Heart left ventricle (tissue), 16 donors: ENCODE measurements at regions not wholly inside any gene's neighbourhood (a gene's known extent, or its start where the extent isn't known, plus 50 kb on each side); places are given as distances from the start of the nearest gene placed in this dataset.

ENCODE experiments used
- ATAC-seq, 4 donors: fragments of 200-7000 bp; cut with Tn5 transposase; one replicate each; pipeline ENCODE4 v1.9.1; 2020 to 2022; ENCODE audit warnings: moderate library complexity in 4 of 4, mild to moderate bottlenecking in 3 of 4, moderate number of reproducible peaks in 1 of 4
- DNase-seq, 5 donors: peaks; one replicate each; pipeline ENCODE4 v3.0.0-alpha.2; 2020
- H3K27ac ChIP-seq, 12 donors: fragments of 200-600 bp; sonication (generic) in 4 of 12; one replicate each; pipeline versions ENCODE4 v1.5.0 to v1.8.0; 2016 to 2022; ENCODE audit warnings: mild to moderate bottlenecking in 2 of 12
- H3K27me3 ChIP-seq, 9 donors: fragments of 200-600 bp; sonication (generic) in 2 of 9; one replicate each; pipeline versions ENCODE4 v1.5.1 to v1.8.0; 2016 to 2022; ENCODE audit warnings: mild to moderate bottlenecking in 3 of 9
- H3K36me3 ChIP-seq, 9 donors: fragments of 200-600 bp; sonication (generic) in 2 of 9; one replicate each; pipeline versions ENCODE4 v1.5.0 to v1.8.0; 2018 to 2022; ENCODE audit warnings: mild to moderate bottlenecking in 2 of 9
- H3K4me1 ChIP-seq, 12 donors: fragments of 200-600 bp; sonication (generic) in 4 of 12; one replicate each; pipeline versions ENCODE4 v1.5.0 to v1.8.0; 2016 to 2022; ENCODE audit warnings: mild to moderate bottlenecking in 3 of 12
- H3K4me3 ChIP-seq, 12 donors: fragments of 200-600 bp; sonication (generic) in 4 of 12; one replicate each; pipeline versions ENCODE4 v1.5.0 to v1.8.0; 2017 to 2022; ENCODE audit warnings: mild to moderate bottlenecking in 9 of 12, moderate library complexity in 4 of 12
- H3K9me3 ChIP-seq, 12 donors: fragments of 200-600 bp; sonication (generic) in 4 of 12; one replicate each; pipeline versions ENCODE4 v1.5.0 to v1.8.0; 2016 to 2022; ENCODE audit warnings: mild to moderate bottlenecking in 1 of 12
- CTCF ChIP-seq, 12 donors: fragments of 200-600 bp; sonication (generic) in 4 of 12; IDR thresholded peaks; one replicate each; pipeline versions ENCODE4 v1.5.0 to v1.8.0; 2018 to 2022; ENCODE audit warnings: antibody characterized with exemption in 12 of 12, mild to moderate bottlenecking in 5 of 12
- POLR2A ChIP-seq, 2 donors: fragments of 450-650 bp; IDR thresholded peaks; one replicate each; pipeline ENCODE4 v1.6.1; 2017; ENCODE audit warnings: antibody characterized with exemption in 2 of 2, mild to moderate bottlenecking in 2 of 2, moderate library complexity in 2 of 2
- WGBS, 4 donors: extraction: QIAGEN DNeasy Blood & Tissue Kit in 2 of 4; methylation state at CpG; one replicate each; pipeline versions ENCODE4 v1.1.5 to v1.1.7; 2013 to 2018; 5-methylcytosine and 5-hydroxymethylcytosine counted together
- intact Hi-C, 10 donors: fragments of 100-400 bp; cut with DNase I; formaldehyde crosslinking; loops; one replicate each; pipeline versions ENCODE4 v1.11.1 to v1.14.2; 2022
- donor health status: ischemic (EF 13 %, LVEDD 7.1; RV severe dilation, severe dysfunction).
- donor health status: healthy with polysubstance abuse.
- donor health status: DM: no; HTN: yes; CAD: no.
- donor health status: DM: no; HTN: no; CAD: no.
- donor health status: ischemic (EF 25% LVEDD 6.9; RV normal size, moderate dysfunction).
- donor health status: ischemic (EF 25% LVEDD 5.7; RV mildly dilated, moderate dysfunction).
- donor health status: healthy.
- donor health status: DM: yes; HTN: yes; CAD: no.
- donor health status: ischemic (EF 35%, LVEDD 5.7; RV mildly dilated, moderate dysfunction).
- donor health status: nonischemic (EF 11% LVEDD 7.7; RV severe dilation, severe dysfunction).
- donor health status: DM: yes; HTN: yes; CAD: no.
- donor health status: PGD.
- donor health status: ischemic (EF 29% LVEDD 5.4; RV normal size, mild dysfunction).
- donor health status: nonischemic (EF 23%, LVEDD 6.1; RV moderate dilation, normal function).

DNA sequence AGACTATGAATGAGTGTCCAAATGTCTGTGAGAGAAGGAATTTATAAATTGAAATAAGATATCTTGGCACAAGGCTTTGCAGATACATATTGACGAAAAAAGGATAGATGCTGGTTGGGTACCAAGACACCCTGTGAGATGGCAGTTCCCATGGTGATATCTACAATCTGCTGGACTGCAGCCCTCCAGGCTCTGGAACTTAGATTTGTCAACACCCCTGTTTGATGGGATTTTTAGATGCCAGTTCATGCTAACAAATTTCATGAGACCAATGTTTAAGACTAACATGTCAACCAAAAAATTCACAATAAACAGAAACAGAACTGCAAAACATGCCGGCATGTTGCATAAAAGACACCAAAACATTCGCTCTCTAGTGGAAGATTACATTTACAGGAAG is 400.3 kb upstream of the CNTNAP5 start:
- no peaks in the 10 kb centered on the region for H3K4me1 ChIP-seq
- ATAC-seq (no peak), DNase-seq (no peak)
- H3K4me3 ChIP-seq = no peak overlapping the region
- intact Hi-C loops = no loop called here
- H3K27ac ChIP-seq = no peak overlapping the region
- TF ChIP-seq CTCF (IDR thresholded peaks at IDR 0.05) (no peak), POLR2A (IDR thresholded peaks at IDR 0.05) (no peak)
- peaks cover 0 to 10% (median 0%) of the 10 kb centered on the region in 12 donors for H3K9me3 ChIP-seq
- WGBS, 4 donors = 89 to 96% (median 90%) methylated on average over 3 of the region's 3 CpGs
- no peaks in the 10 kb centered on the region for H3K36me3 ChIP-seq
- H3K27me3 ChIP-seq = no peaks in the 10 kb centered on the region

DNA sequence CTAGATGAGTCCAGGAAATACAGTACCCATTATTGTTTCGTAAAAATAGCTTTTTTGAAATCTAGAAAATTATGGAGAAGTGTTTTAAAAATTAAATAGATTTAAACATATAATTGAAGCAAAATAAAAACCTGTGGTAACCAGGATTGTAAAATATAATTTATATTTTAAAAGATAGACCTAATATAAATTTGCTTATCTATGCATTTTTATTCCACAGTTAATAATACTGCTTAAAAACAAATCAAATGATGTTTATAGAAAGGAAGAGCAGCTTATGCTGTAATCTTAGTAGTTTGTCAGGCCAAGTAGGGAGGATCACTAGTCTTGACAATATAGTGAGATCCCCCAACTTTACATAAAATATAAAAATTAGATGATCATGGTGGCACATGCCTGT is 388.9 kb upstream of the CNTNAP5 start:
- no peaks in the 10 kb centered on the region for H3K36me3 ChIP-seq
- no peaks in the 10 kb centered on the region for H3K27me3 ChIP-seq
- H3K4me3 ChIP-seq = no peak overlapping the region
- TF ChIP-seq CTCF (IDR thresholded peaks at IDR 0.05) (no peak), POLR2A (IDR thresholded peaks at IDR 0.05) (no peak)
- no peak for ATAC-seq
- intact Hi-C loops = no loop called here
- no peaks in the 10 kb centered on the region for H3K9me3 ChIP-seq
- no peak overlapping the region for H3K27ac ChIP-seq
- DNase-seq = no peak
- WGBS, 4 donors = 78 to 93% (median 83%) methylated on average over 1 of the region's 1 CpG
- no peaks in the 10 kb centered on the region for H3K4me1 ChIP-seq

DNA sequence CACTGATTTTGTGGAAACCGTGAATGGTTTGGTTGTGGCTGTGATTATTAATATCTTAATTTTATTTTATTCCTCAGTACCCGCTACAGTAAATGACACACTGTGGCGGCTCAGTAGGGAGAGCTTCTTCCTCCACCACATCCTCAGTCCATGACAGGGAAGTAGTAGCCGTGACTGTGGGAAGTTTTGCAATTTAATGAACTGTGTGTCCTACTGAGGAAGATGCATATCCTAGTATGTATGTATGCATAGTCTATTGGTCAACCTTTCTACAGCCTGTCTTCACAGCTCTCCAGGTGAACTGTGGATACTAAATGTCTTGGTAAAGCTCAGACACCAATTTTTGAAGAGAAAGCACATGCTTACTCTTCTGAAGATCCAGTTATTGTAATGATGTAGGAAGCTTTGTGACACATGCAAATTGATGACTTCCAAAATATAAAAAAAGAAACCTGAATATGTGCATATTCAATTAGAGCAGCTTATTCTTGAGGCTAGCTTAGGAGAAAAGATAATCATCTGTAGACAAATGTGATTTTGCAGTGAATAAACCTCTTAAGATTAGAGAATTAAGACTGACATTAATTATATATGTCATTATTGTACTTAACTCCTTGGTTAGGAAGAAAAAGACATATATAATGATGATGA is 384.3 kb upstream of the CNTNAP5 start:
- Histone ChIP-seq H3K27ac (no peak overlapping the region), H3K4me1 (no peaks in the 10 kb centered on the region), H3K36me3 (no peaks in the 10 kb centered on the region), H3K27me3 (no peaks in the 10 kb centered on the region), H3K4me3 (no peak overlapping the region), H3K9me3 (no peaks in the 10 kb centered on the region)
- no peak for ATAC-seq
- TF ChIP-seq CTCF (IDR thresholded peaks at IDR 0.05) (no peak), POLR2A (IDR thresholded peaks at IDR 0.05) (no peak)
- intact Hi-C loops = no loop called here
- 85 to 91% (median 88%) methylated on average over 4 of the region's 4 CpGs for WGBS, 4 donors
- no peak for DNase-seq

GRCh38 chr2:123644053-123644452 is 381.0 kb upstream of the CNTNAP5 start:
- Histone ChIP-seq H3K9me3 (no peaks in the 10 kb centered on the region), H3K27me3 (no peaks in the 10 kb centered on the region), H3K27ac (no peak overlapping the region), H3K4me1 (no peaks in the 10 kb centered on the region), H3K4me3 (no peak overlapping the region), H3K36me3 (no peaks in the 10 kb centered on the region)
- ATAC-seq (no peak), DNase-seq (no peak)
- TF ChIP-seq CTCF (IDR thresholded peaks at IDR 0.05) = no peak
- no peak for TF ChIP-seq POLR2A (IDR thresholded peaks at IDR 0.05)
- intact Hi-C loops = no loop called here
